ENCODE measurements at regions not wholly inside any gene's neighbourhood (a gene's known extent, or its start where the extent isn't known, plus 50 kb on each side); places are given as distances from the start of the nearest gene placed in this dataset.

GRCh38 chr2:116724550-116724949 lies 1089.9 kb upstream of the DDX18 start:
- TF ChIP-seq CTCF (IDR thresholded peaks at IDR 0.05; ENCODE audit: borderline replicate concordance, extremely low read depth, low read length, poor library complexity, severe bottlenecking) (no peak), EZH2 (IDR thresholded peaks at IDR 0.05; ENCODE audit: borderline replicate concordance, low read depth, low read length, severe bottlenecking) (no peak)

Data from DND-41 (cell line).